Common myeloid progenitor, CD34-positive (primary cell): ENCODE measurements at regions not wholly inside any gene's neighbourhood (a gene's known extent, or its start where the extent isn't known, plus 50 kb on each side); places are given as distances from the start of the nearest gene placed in this dataset.
A peak's percentile ranks its signal among the peaks of the same experiment; 100 is the strongest.

Source experiments
- CTCF ChIA-PET: fragments of 350-600 bp; sonication (Branson Sonifier 250); formaldehyde crosslinking; loops from one replicate; lab custom pipeline; 2021; ENCODE audit warnings: antibody characterized with exemption; lab: Charles Lee
- POLR2A ChIA-PET: fragments of 350-600 bp; sonication (Branson Sonifier 250); formaldehyde crosslinking; loops from one replicate; lab custom pipeline; 2021; ENCODE audit warnings: antibody characterized with exemption; lab: Charles Lee
- DNase-seq, 3 donors: peaks; one replicate each; pipeline versions ENCODE4 v3.0.0 to v3.0.0-alpha.2; 2013
- H3K27ac ChIP-seq, 2 experiments: 1 replicate in 1 of 2; 2 replicates in 1 of 2; pipeline ENCODE4 v1.7.0; 2013; ENCODE audit warnings: inconsistent platforms in 2 of 2, low read length in 2 of 2, mild to moderate bottlenecking in 2 of 2, low read depth in 1 of 2, moderate library complexity in 1 of 2; ENCODE audit not compliant: severe bottlenecking in 2 of 2, insufficient read depth in 1 of 2, poor library complexity in 1 of 2
- H3K27me3 ChIP-seq, 5 experiments: replicated peaks in 2 of 5; 1 replicate in 3 of 5; 2 replicates in 2 of 5; pipeline versions ENCODE4 v1.6.1 to v1.7.0; 2013; ENCODE audit warnings: low read length in 4 of 5, mild to moderate bottlenecking in 2 of 5, moderate library complexity in 2 of 5, inconsistent platforms in 1 of 5; ENCODE audit not compliant: insufficient read depth in 5 of 5, control insufficient read depth in 4 of 5
- H3K36me3 ChIP-seq, 4 experiments: 1 replicate in 2 of 4; 2 replicates in 2 of 4; pipeline versions ENCODE4 v1.6.1 to v1.7.0; 2013; ENCODE audit warnings: low read length in 3 of 4, control low read depth in 1 of 4, mild to moderate bottlenecking in 1 of 4; ENCODE audit not compliant: control insufficient read depth in 4 of 4, insufficient read depth in 4 of 4
- H3K4me1 ChIP-seq, 4 experiments: 1 replicate in 3 of 4; 2 replicates in 1 of 4; pipeline versions ENCODE4 v1.6.1 to v1.7.1; 2013; ENCODE audit warnings: low read length in 3 of 4, mild to moderate bottlenecking in 3 of 4, control low read depth in 1 of 4, inconsistent platforms in 1 of 4, moderate library complexity in 1 of 4; ENCODE audit not compliant: control insufficient read depth in 4 of 4, insufficient read depth in 4 of 4; ENCODE audit errors: control extremely low read depth in 1 of 4
- H3K4me3 ChIP-seq, 7 experiments: 1 replicate in 4 of 7; 2 replicates in 3 of 7; pipeline versions ENCODE4 v1.5.1 to v1.7.0; 2013; ENCODE audit warnings: mild to moderate bottlenecking in 7 of 7, low read length in 6 of 7, moderate library complexity in 6 of 7, inconsistent platforms in 2 of 7, low read depth in 2 of 7, control low read depth in 1 of 7; ENCODE audit not compliant: insufficient read depth in 4 of 7, control insufficient read depth in 1 of 7; ENCODE audit errors: extremely low read depth in 1 of 7
- H3K9me3 ChIP-seq, 5 experiments: 1 replicate in 4 of 5; 2 replicates in 1 of 5; pipeline versions ENCODE4 v1.6.1 to v1.7.1; 2013; ENCODE audit warnings: low read length in 4 of 5, mild to moderate bottlenecking in 2 of 5, inconsistent platforms in 1 of 5, low read depth in 1 of 5, moderate library complexity in 1 of 5; ENCODE audit not compliant: control insufficient read depth in 4 of 5, insufficient read depth in 2 of 5; ENCODE audit errors: control extremely low read depth in 1 of 5
- WGBS: methylation state at CpG from one replicate; pipeline ENCODE4 v1.1.5; 2013; ENCODE audit not compliant: insufficient coverage; 5-methylcytosine and 5-hydroxymethylcytosine counted together

GRCh38 chr6:156391061-156391672 lies 386.0 kb upstream of the ARID1B start:
- Histone ChIP-seq H3K27ac (no peak overlapping the region), H3K4me1 (peaks cover 0 to 34% (median 9%) of the 10 kb centered on the region in 4 experiments), H3K9me3 (no peaks in the 10 kb centered on the region), H3K36me3 (no peaks in the 10 kb centered on the region), H3K27me3 (no peaks in the 10 kb centered on the region), H3K4me3 (no peak overlapping the region)
- ChIA-PET CTCF (interaction anchor here (0.6 kb wide), 1 partner anchor 480 kb away, joined by 3 read pairs; no protein-coding TSS in a partner anchor), POLR2A (no interaction called here)
- DNase-seq: peak in 1 of 3 donors; percentile 24
- WGBS: 55% methylated on average over 10 of the region's 11 CpGs

GRCh38 chr6:156390621-156391020 lies 386.6 kb upstream of the ARID1B start:
- Histone ChIP-seq H3K36me3 (no peaks in the 10 kb centered on the region), H3K4me3 (no peak overlapping the region), H3K9me3 (no peaks in the 10 kb centered on the region), H3K4me1 (peaks cover 0 to 29% (median 8%) of the 10 kb centered on the region in 4 experiments), H3K27ac (no peak overlapping the region), H3K27me3 (no peaks in the 10 kb centered on the region)
- ChIA-PET POLR2A (no interaction called here), CTCF (interaction anchor here (0.6 kb wide), 1 partner anchor 182 kb away, joined by 3 read pairs; no protein-coding TSS in a partner anchor)
- WGBS: 100% methylated on average over 2 of the region's 3 CpGs
- DNase-seq: no peak

GRCh38 chr6:156389296-156389695 lies 387.9 kb upstream of the ARID1B start:
- H3K4me1 ChIP-seq: peaks cover 0 to 29% (median 8%) of the 10 kb centered on the region in 4 experiments
- CTCF ChIA-PET: interaction anchor here (0.9 kb wide), 1 partner anchor 53 kb away, joined by 3 read pairs; no protein-coding TSS in a partner anchor

GRCh38 chr6:156387472-156387871 lies 389.7 kb upstream of the ARID1B start:
- H3K36me3 ChIP-seq: no peaks in the 10 kb centered on the region
- no peaks in the 10 kb centered on the region for H3K9me3 ChIP-seq
- H3K4me3 ChIP-seq: no peak overlapping the region
- H3K27me3 ChIP-seq: no peaks in the 10 kb centered on the region
- H3K4me1 ChIP-seq: peaks cover 0 to 21% (median 8%) of the 10 kb centered on the region in 4 experiments
- no peak for DNase-seq
- CTCF ChIA-PET: no interaction called here
- no peak overlapping the region for H3K27ac ChIP-seq
- WGBS: 100% methylated on average over 1 of the region's 4 CpGs
- POLR2A ChIA-PET: no interaction called here

More at GRCh38 chr6:156389296-156389695, 387.9 kb upstream of the ARID1B start:
- no peak overlapping the region for H3K4me3 ChIP-seq
- POLR2A ChIA-PET: no interaction called here
- no peaks in the 10 kb centered on the region for H3K27me3 ChIP-seq
- DNase-seq: no peak
- no peaks in the 10 kb centered on the region for H3K9me3 ChIP-seq
- H3K36me3 ChIP-seq: no peaks in the 10 kb centered on the region
- no peak overlapping the region for H3K27ac ChIP-seq
- WGBS: 96% methylated on average over 7 of the region's 10 CpGs

GRCh38 chr6:156383059-156383458 lies 394.1 kb upstream of the ARID1B start:
- DNase-seq: no peak
- ChIA-PET POLR2A (no interaction called here), CTCF (interaction anchor here (1.0 kb wide), 1 partner anchor 70 kb away, joined by 3 read pairs; no protein-coding TSS in a partner anchor)
- Histone ChIP-seq H3K36me3 (no peaks in the 10 kb centered on the region), H3K4me3 (no peak overlapping the region), H3K27me3 (no peaks in the 10 kb centered on the region), H3K27ac (no peak overlapping the region), H3K9me3 (no peaks in the 10 kb centered on the region), H3K4me1 (peaks cover 0 to 5% (median 0%) of the 10 kb centered on the region in 4 experiments)
- 80% methylated on average over 1 of the region's 2 CpGs for WGBS

- Histone ChIP-seq H3K4me1 (peaks cover 0 to 7% (median 0%) of the 10 kb centered on the region in 4 experiments), H3K9me3 (no peaks in the 10 kb centered on the region), H3K27ac (no peak overlapping the region), H3K4me3 (no peak overlapping the region), H3K27me3 (no peaks in the 10 kb centered on the region), H3K36me3 (no peaks in the 10 kb centered on the region)
- ChIA-PET POLR2A (no interaction called here), CTCF (no interaction called here)
- no peak for DNase-seq
- 23% methylated on average over 2 of the region's 7 CpGs for WGBS
Observed at GRCh38 chr6:156379392-156380289, 397.5 kb upstream of the ARID1B start.
